ENCODE measurements at regions not wholly inside any gene's neighbourhood (a gene's known extent, or its start where the extent isn't known, plus 50 kb on each side); places are given as distances from the start of the nearest gene placed in this dataset.

DNA sequence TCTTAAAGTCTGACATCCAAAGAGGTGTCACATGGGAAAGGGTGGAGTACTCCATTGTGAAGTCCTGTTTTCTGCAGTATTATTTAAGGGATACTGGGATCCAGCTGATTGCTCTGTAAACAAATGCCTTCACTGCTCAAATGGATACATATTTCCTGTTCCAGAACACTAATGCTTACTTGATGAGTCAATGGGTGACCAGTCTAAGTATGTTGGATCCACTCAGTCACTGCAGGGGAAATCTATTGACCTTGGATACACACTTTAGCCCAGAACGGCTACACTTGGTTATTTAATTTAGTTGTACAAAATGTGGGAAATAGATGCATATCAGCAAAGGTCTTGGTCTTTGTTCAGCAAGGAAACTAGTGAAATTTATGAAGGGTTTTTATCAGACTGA, 261.4 kb downstream of the MAP2K4 start:
- TF ChIP-seq CTCF (IDR thresholded peaks at IDR 0.05) (no peak), POLR2A (IDR thresholded peaks at IDR 0.05) (no peak)

All from prostate gland (tissue), 2 donors.